Smooth muscle cell (in vitro differentiated cells): ENCODE measurements at regions not wholly inside any gene's neighbourhood (a gene's known extent, or its start where the extent isn't known, plus 50 kb on each side); places are given as distances from the start of the nearest gene placed in this dataset.
A peak's percentile ranks its signal among the peaks of the same experiment; 100 is the strongest.

ENCODE experiments used
- DNase-seq: peaks from one replicate; lab custom pipeline; 2025; ENCODE audit not compliant: unreplicated experiment; lab: John Stamatoyannopoulos, UW
- H2AFZ ChIP-seq: fragments of 200-600 bp; sonication (generic); 2 replicates; pipeline ENCODE4 v1.6.0; 2016; ENCODE audit warnings: antibody characterized with exemption, low read depth, mild to moderate bottlenecking
- H3F3A ChIP-seq: fragments of 200-600 bp; sonication (generic); 2 replicates; pipeline ENCODE4 v1.6.0; 2017; ENCODE audit warnings: antibody characterized with exemption, low read depth
- H3K27ac ChIP-seq: fragments of 200-600 bp; sonication (generic); 2 replicates; pipeline ENCODE4 v1.5.1; 2016; ENCODE audit warnings: low read depth, mild to moderate bottlenecking
- H3K27me3 ChIP-seq: fragments of 200-600 bp; sonication (generic); 2 replicates; pipeline ENCODE4 v1.6.1; 2016; ENCODE audit warnings: low read depth, mild to moderate bottlenecking
- H3K36me3 ChIP-seq: fragments of 200-600 bp; sonication (generic); 2 replicates; pipeline ENCODE4 v1.5.1; 2016; ENCODE audit warnings: low read depth
- H3K4me1 ChIP-seq: fragments of 200-600 bp; sonication (generic); 2 replicates; pipeline ENCODE4 v1.5.1; 2016; ENCODE audit warnings: low read depth
- H3K4me2 ChIP-seq: fragments of 200-600 bp; sonication (generic); 2 replicates; pipeline ENCODE4 v1.6.0; 2016; ENCODE audit warnings: mild to moderate bottlenecking
- H3K4me3 ChIP-seq: fragments of 200-600 bp; sonication (generic); 2 replicates; pipeline ENCODE4 v1.5.1; 2016; ENCODE audit warnings: mild to moderate bottlenecking
- H3K79me2 ChIP-seq: fragments of 200-600 bp; sonication (generic); 2 replicates; pipeline ENCODE4 v1.6.0; 2016; ENCODE audit warnings: low read depth, mild to moderate bottlenecking
- H3K9ac ChIP-seq: fragments of 200-600 bp; sonication (generic); 2 replicates; pipeline ENCODE4 v1.6.0; 2016; ENCODE audit warnings: low read depth
- H3K9me3 ChIP-seq: fragments of 200-600 bp; sonication (generic); replicated peaks from 2 replicates; pipeline ENCODE4 v1.5.1; 2016; ENCODE audit warnings: low read depth
- H4K20me1 ChIP-seq: fragments of 200-600 bp; sonication (generic); 2 replicates; pipeline ENCODE4 v1.6.0; 2016; ENCODE audit warnings: low read depth
- WGBS: methylation state at CpG from one replicate; pipeline ENCODE4 v1.1.7; 2016; ENCODE audit warnings: low lambda C conversion rate; 5-methylcytosine and 5-hydroxymethylcytosine counted together
- TF ChIP-seq, protein P1 (sequence below): fragments of 200-600 bp; sonication (generic); IDR thresholded peaks from 2 replicates; pipeline ENCODE4 v1.5.1; 2017; ENCODE audit warnings: borderline replicate concordance, mild to moderate bottlenecking, antibody characterized with exemption; ENCODE audit not compliant: insufficient read depth, poor library complexity, severe bottlenecking

DNA sequence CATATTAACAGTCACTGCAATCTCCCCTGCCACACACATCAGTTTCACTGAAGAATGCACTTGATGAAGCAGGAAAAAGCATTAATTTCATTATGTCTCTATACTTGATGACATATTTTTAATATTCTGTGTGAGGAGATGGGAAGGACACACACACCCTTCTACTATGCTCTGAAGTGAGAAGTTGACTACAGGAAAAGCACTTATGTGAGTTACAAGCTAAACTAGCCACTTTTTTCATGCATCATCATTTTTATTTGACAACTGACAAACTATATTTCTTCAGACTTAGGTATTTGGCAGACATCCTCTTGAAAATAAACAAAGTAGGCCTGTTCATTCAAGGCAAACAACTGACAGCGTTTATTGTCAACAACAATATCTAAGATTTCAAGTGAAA, 150.4 kb upstream of the ID2 start:
- Histone ChIP-seq H3K27ac (no peak overlapping the region), H2AFZ (no peak overlapping the region), H3K9ac (no peak overlapping the region), H3F3A (peaks cover 5% of the 10 kb centered on the region), H3K27me3 (no peaks in the 10 kb centered on the region), H3K9me3 (peaks cover 3% of the 10 kb centered on the region), H4K20me1 (no peaks in the 10 kb centered on the region), H3K79me2 (no peaks in the 10 kb centered on the region), H3K4me3 (no peak overlapping the region), H3K36me3 (no peaks in the 10 kb centered on the region), H3K4me1 (peaks cover 15% of the 10 kb centered on the region), H3K4me2 (no peak overlapping the region)
- WGBS, result 94% methylated on average over 1 of the region's 1 CpG
- TF ChIP-seq, protein P1, sequence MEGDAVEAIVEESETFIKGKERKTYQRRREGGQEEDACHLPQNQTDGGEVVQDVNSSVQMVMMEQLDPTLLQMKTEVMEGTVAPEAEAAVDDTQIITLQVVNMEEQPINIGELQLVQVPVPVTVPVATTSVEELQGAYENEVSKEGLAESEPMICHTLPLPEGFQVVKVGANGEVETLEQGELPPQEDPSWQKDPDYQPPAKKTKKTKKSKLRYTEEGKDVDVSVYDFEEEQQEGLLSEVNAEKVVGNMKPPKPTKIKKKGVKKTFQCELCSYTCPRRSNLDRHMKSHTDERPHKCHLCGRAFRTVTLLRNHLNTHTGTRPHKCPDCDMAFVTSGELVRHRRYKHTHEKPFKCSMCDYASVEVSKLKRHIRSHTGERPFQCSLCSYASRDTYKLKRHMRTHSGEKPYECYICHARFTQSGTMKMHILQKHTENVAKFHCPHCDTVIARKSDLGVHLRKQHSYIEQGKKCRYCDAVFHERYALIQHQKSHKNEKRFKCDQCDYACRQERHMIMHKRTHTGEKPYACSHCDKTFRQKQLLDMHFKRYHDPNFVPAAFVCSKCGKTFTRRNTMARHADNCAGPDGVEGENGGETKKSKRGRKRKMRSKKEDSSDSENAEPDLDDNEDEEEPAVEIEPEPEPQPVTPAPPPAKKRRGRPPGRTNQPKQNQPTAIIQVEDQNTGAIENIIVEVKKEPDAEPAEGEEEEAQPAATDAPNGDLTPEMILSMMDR, result no peak
- no peak for DNase-seq

DNA sequence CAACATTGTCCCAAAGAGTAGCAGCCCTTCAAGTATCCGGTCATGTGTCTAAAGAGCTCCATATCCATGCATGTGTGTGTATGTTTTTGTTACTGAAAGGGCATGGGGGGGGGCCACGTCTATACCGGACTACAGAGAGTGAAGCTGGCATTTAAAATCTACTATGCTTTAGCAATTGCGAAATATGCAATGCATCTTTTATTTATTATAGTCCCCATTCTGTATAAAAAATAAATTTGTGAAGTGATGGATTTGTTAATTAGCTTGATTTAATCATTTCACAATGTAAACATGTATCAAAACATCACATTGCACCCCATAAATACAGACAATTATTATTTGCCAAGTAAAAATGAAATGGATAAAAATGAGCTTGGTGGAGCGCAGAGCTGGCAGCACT, 149.4 kb upstream of the ID2 start:
- no peaks in the 10 kb centered on the region for H3K27me3 ChIP-seq
- no peaks in the 10 kb centered on the region for H3K36me3 ChIP-seq
- H3F3A ChIP-seq, result peaks cover 6% of the 10 kb centered on the region
- no peaks in the 10 kb centered on the region for H3K79me2 ChIP-seq
- no peak overlapping the region for H3K9ac ChIP-seq
- no peak overlapping the region for H3K4me3 ChIP-seq
- TF ChIP-seq, protein P1, result no peak
- no peak for DNase-seq
- H3K9me3 ChIP-seq, result peaks cover 3% of the 10 kb centered on the region
- no peaks in the 10 kb centered on the region for H4K20me1 ChIP-seq
- H3K4me1 ChIP-seq, result peaks cover 15% of the 10 kb centered on the region
- no peak overlapping the region for H2AFZ ChIP-seq
- WGBS, result 96% methylated on average over 5 of the region's 5 CpGs
- H3K4me2 ChIP-seq, result no peak overlapping the region
- H3K27ac ChIP-seq, result no peak overlapping the region

DNA sequence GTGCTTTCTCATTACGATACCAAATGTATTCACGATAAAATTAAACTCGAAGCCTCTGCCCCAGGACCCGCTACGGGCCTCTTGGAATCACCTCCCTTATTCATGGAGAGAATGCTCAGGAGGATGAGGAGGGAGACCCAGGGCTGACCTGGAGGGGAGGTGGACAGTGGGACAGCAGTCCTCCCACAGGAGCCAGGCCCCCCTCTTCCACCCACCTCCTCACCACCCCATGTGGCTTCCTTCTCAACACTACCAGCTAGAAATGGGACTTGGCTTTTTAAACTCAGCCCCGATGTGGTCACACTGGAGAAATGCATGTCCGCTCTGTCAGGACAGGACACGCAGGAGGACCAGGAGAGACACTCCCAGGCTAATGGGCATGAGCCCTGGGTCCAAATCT, 147.9 kb upstream of the ID2 start:
- Histone ChIP-seq H3K27me3 (no peaks in the 10 kb centered on the region), H3F3A (peaks cover 6% of the 10 kb centered on the region), H3K4me3 (no peak overlapping the region), H3K9me3 (peaks cover 3% of the 10 kb centered on the region), H2AFZ (no peak overlapping the region), H3K27ac (no peak overlapping the region), H4K20me1 (no peaks in the 10 kb centered on the region), H3K4me2 (no peak overlapping the region), H3K4me1 (peaks cover 19% of the 10 kb centered on the region), H3K36me3 (no peaks in the 10 kb centered on the region), H3K79me2 (no peaks in the 10 kb centered on the region), H3K9ac (no peak overlapping the region)
- TF ChIP-seq, protein P1, result no peak
- 98% methylated on average over 8 of the region's 8 CpGs for WGBS
- no peak for DNase-seq

DNA sequence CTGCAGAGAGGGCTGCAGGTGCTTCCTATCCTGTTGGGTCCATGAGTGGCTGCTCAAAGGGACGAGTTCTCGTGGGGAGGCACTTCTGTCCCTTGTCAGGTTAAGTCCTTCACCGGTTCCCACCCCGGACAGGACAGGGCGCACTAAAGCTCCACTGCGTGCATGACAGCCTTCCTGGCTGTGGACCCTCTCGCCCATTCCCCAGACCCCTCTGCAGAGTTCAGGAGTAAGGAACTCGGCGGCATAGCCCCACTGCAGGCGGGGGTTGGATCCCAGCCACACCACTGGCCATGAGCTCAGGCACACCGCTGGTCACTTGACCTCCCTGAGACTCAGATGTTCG, 147.5 kb upstream of the ID2 start:
- WGBS, result 91% methylated on average over 12 of the region's 12 CpGs
- H3K9ac ChIP-seq, result no peak overlapping the region
- no peaks in the 10 kb centered on the region for H3K27me3 ChIP-seq
- peaks cover 19% of the 10 kb centered on the region for H3K4me1 ChIP-seq
- H3K9me3 ChIP-seq, result peaks cover 3% of the 10 kb centered on the region
- H4K20me1 ChIP-seq, result no peaks in the 10 kb centered on the region
- H3K79me2 ChIP-seq, result no peaks in the 10 kb centered on the region
- no peak overlapping the region for H2AFZ ChIP-seq
- H3K36me3 ChIP-seq, result no peaks in the 10 kb centered on the region
- no peak for DNase-seq
- no peak overlapping the region for H3K4me3 ChIP-seq
- H3K27ac ChIP-seq, result no peak overlapping the region
- peak overlapping the region; percentile 66 for H3K4me2 ChIP-seq
- TF ChIP-seq, protein P1, result no peak
- H3F3A ChIP-seq, result peaks cover 6% of the 10 kb centered on the region
